Activated CD4-positive, alpha-beta T cell treated with anti-CD3 and anti-CD28 coated beads, Interleukin-2, amount 50 U/mL, for 1 hour (primary cell): ENCODE measurements at regions not wholly inside any gene's neighbourhood (a gene's known extent, or its start where the extent isn't known, plus 50 kb on each side); places are given as distances from the start of the nearest gene placed in this dataset.
A peak's percentile ranks its signal among the peaks of the same experiment; 100 is the strongest.

ENCODE experiments used
- DNase-seq: peaks from one replicate; pipeline ENCODE4 v3.0.0-alpha.2; 2020

DNA sequence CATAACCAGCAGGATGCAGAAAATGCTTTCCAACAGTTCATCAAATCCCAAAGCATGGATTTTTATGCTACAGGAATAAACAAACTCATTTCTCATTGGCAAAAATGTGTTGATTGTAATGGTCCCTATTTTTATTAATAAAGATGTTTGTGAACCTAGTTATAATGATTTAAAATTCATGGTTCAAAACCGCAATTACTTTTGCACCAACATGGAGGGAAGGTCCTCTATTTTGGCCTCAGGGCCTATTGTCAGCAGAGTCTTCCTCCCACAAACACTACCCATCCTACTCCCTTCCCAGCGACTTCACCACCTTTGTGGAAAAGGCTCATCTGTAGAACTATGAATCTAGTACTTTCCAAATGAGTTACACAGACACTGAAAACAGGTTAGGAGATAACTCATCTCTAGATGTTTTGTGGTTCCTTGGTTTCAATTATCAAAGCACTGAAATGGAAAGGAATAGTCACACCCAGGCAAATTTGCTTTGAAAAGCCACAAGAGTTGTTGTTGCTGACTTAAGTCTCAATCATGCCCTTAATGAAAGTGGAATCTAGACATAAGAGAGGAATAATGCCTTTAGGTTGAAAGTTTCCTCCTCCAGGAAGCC, 59.4 kb upstream of the FRMD4A start:
- DNase-seq: no peak

DNA sequence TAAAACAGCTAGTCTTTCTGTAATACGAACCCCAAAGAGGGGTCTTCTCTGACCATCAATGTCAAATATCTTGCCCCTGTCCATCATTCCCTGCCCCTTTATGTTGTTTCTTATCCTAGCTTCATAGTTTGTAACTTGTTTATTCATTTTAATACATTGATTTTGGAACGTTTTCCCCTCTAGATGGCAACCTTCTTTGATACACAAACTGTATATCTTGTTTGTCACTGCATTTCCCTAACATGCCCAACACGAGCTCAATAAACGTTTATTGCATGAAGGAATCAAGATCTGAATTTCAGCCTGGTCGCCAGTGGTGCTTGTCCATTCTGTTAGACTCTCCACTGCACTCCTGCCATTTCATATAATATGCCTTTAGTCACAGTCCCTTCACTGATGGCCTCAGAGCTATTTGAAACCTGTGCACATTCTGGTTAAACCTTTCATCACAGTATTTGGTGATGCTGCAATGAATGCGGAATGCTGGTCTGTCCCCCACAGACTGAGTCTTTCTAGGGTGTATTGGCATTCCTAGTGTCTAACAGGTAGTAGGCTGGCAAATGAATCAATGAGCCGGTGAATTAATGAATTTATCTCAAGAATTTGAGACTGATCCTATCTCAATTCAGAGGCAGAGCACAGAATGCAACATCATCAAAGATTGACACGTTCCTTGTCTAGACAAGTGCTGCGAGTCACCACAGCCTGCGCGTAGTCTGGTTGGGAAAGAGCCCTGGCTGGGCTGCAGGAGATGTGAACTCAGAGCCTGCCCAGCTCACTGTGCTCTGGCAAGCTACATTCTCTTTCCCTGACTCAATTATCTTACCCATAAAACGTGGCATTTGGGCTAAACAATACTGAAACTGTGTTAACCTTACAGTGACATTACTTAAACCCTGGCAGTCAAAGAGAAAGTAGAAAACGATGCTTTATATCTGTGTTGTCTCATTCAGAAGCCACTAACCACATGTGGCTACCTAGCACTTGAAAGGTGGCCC, 55.2 kb upstream of the FRMD4A start:
- peak; percentile 11 for DNase-seq

DNA sequence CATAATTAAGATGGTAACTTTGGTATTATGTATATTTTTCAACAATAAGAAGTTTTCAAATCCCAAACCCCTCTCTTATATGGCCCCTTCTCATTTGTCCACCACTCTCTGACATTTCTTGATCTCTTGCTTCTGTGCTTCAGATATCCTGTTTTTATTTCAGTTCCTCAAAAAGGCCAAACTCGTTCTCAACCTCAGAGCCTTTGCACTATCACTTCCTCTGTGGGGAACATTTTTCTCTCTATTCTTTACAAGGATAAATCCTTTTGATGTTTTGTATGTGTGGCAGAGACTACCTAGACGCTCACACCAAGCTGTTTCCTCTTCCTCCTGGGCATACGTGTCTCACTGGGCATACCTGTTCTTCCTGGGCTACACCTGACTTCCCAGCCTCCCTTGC, 54.2 kb upstream of the FRMD4A start:
- DNase-seq: no peak

DNA sequence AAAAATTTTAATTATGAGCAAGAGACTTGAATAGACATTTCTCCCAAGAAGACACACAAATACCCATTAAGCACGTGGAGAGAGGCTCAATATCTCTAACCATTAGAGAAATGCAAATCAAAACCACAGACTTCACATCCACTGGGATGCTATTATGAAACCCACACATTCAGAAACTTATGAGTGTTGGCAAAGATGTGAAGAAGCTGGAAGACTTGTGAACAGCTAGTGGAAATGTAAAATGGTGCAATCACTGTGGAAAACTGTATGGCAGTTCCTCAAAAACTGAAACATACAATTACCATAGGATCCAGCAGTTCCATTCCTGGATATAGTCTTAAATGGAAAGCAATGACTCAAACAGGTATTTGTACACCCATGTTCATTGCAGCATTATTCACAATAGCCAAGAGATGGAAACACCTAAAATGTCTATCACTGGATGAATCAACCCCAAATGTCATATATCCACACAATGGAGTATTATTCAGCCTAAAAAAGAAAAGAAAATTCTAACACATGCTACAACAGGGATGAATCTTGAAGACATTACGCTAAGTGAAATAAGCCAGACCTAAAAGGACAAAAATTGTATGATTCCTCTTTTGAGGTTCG, 53.5 kb upstream of the FRMD4A start:
- DNase-seq: no peak

DNA sequence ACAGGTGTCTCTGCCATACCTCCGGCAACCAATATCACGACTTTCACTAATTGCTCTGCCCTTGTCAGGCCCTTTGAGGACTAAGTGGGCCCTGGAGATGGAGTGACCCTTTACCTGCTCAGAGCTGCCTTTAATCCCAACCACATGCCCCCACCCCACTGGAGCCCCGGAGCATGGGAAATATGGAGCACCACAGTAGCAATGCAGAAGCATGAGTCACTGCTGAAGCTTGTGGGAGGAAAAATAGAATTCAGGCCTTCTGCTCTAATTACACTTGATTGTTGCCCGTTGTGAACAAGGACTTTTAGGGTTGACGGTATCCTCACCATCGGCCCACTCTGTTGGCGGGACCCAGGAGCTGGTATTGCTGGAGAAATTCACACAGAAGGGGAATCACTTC, 52.5 kb upstream of the FRMD4A start:
- no peak for DNase-seq

DNA sequence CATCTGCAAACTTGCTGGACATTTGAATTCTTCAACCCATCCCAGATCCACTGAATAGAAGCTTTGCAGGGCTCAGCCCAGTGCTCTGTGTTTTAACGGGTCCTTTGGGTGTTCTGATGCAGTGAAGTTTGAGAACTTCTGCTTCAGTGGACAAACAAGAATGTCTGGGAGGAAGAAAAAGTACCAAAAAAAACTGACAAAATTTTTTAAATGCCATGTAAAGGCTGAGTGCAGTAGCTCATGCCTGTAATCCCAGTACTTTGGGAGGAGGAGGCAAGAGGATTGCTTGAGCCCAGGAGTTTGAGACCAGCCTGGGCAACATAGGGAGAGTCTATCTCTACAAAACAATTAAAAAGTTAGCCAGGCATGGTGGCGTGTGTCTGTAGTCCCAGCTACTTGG, 51.8 kb upstream of the FRMD4A start:
- DNase-seq: no peak

DNA sequence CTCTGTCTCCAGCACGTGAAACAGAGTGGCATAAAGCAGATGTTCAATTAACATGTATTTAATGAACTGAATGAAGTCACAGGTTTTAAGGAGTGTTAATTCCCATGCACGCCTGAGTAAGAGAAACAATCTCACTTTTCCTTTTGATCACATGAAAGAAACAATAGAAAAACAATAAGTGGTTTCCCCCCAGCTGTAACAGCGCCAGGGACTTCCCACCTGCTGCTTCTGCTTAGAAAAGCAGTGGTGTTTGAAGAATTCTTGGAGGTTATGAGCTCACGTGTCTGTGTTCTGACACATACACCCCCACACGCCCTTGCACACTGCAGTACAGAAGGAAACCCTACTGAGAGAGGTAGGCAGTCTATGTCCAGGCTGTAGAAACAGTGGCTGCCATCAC, 51.3 kb upstream of the FRMD4A start:
- peak; percentile 41 for DNase-seq

DNA sequence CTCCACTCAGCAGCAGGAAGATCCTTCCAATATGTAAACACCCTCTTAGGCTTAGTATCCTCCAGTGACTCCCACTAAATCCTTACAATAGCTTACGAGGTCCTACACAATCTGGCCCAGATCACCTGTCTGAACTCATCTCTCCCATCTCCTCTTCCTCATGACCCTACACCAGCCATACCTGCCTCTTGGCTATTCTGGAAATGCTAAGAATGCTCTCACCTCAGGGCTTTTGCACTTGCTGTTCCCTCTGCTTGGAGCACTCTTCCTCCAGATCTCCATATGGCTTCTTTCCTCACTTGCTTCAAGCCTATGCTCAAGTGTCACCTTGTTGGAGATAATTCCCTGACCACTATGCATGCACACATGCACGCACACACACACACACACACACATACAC, 50.8 kb upstream of the FRMD4A start:
- DNase-seq: no peak

DNA sequence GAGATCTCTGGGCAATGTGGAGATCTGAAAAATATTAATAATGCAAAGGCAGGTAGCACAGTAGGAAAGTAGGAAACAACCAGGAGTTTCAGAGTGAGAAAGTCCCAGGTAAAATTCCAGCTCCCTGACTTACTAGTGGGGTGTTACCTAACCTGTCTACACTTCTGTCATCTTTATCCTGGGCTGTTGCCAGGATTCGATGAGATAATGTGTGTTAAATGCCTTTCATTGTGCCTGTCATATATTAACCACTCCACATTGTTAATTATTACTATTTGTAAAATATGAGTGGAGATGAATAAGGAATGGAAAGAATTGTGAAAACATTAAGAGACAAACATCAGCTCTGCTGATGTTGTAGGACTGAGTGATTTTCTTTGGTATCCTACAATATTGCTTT, 50.0 kb upstream of the FRMD4A start:
- no peak for DNase-seq
